Hematopoietic multipotent progenitor cell treated with erythropoietin and hydrocortisone succinate and interleukin-3 and kit ligand, for 17 days (in vitro differentiated cells): ENCODE measurements at regions not wholly inside any gene's neighbourhood (a gene's known extent, or its start where the extent isn't known, plus 50 kb on each side); places are given as distances from the start of the nearest gene placed in this dataset.

Experiments used
- DNase-seq: peaks from one replicate; pipeline ENCODE4 v3.0.0-alpha.2; 2015; ENCODE audit warnings: low spot score

GRCh38 chr5:110032376-110032775, 342.6 kb downstream of the MAN2A1 start:
- DNase-seq = no peak

DNA sequence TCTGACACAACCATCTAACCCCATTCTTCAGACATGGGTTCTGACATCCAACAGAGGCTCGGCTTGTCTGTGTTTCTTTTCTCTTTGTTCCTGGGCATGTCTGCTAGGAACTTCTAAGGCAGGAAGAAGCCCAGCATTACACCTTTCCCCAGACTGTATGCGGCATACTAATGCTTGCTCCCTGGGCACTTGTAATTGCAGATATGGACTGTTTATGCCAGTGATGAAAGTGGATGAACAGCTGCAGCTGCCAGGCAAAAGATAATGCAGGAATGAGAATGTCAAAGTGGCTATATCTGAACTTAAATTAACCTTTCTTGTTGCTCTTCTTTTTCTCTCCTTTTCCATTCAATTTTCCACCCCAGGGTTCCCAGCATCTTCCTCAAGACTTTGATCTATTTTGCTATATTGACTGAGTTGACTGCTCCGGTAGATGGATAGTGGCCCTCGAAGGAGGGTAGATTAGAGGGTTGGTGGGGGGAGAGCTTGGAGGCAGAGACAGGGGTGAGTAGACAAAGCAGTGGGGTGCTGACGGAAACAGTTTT, 344.4 kb downstream of the MAN2A1 start:
- DNase-seq = no peak

DNA sequence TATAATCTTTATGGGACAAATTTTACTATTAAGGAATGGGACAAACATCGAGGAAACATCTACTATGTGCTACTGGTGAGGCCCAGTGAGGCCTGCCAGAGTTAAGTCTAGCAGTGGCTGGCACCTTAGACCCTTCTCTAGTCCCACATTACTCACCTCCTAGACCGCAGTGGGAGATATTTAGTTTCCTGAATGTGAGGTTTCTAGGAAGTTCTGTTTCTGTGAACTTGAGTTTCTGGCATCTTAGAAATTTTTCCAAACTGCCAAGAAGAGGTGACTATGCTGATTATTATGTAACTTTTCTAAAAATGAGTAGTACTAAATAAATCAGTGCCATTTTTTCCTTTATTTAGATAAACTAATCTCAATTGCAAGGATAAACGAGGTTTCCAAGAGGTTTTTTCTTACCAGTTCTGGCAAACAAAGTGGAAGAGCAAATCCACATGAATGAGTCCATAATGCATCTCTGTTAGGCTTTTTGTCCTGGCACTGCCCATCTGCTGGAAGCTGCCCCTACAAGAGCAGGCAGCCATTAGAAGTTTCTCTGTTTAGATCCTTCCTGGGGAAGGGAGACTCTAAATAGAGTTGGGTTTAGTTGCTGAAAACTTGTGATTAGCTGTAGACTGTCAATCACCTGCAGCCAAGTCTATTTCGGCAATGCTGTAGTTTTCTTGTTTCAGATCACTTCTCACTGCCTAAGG, 348.7 kb downstream of the MAN2A1 start:
- DNase-seq = no peak

GRCh38 chr5:110040178-110040577, 350.5 kb downstream of the MAN2A1 start:
- DNase-seq = no peak

DNA sequence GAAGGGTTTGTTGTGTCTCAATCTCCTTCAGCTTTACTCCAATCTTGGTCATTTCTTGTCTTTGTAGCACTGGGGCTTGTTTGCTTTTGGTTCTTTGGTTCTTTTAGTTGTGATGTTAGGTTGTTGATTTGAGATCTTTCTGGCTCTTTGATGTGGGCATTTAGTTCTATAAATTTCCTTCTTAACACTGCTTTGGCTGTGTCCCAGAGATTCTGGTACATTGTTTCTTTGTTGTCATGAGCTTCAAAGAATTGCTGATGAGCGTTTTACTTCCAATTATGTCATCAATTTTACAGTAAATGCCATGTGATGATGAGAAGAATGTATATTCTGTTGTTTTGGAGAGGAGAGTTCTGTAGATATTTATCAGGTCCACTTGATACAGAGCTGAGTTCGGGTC, 353.3 kb downstream of the MAN2A1 start:
- DNase-seq = no peak

- DNase-seq = no peak
Measured at GRCh38 chr5:110045158-110045557, 355.4 kb downstream of the MAN2A1 start.

GRCh38 chr5:110048491-110048890, 358.8 kb downstream of the MAN2A1 start:
- no peak for DNase-seq

DNA sequence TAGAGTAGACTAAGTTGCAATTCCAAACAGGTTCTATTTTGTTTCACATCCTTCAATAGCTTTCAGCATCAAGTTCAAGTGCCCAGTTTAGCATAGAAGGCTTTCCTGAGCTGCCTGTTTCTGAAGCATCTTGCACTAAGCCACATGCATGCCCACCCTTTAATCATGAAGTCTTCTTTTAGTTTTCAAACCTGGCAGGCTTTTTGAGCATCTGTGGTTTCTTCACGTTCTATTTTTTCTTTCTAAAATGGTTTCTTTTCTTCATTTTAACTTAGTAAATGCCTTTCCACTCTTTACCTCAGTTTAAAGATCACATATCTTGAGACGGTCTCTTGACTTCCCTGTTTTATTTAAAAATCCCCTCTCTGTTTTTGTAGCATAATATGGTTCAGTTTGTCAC, 360.1 kb downstream of the MAN2A1 start:
- DNase-seq = no peak

- DNase-seq = no peak
Measured at GRCh38 chr5:110050640-110051345, 361.1 kb downstream of the MAN2A1 start.

DNA sequence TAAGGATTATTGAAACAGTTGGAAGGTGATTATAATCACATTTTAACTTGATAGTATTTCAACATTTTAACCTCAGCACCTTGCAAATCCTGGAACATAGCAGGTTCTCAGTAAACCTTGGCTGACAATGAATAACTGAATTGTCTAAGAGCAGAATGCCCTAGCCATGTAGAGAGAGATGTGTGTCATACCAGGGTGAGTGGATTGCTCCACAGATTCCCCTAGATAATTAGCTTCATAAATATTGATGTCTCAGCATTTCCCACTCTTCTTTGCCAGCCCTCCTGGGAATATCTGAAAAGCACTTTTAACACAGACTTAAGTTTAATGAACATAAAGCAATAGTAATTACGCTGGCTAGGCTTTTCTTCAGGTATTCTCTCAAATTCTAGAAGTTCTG, 363.5 kb downstream of the MAN2A1 start:
- no peak for DNase-seq

GRCh38 chr5:110053824-110054223, 364.1 kb downstream of the MAN2A1 start:
- no peak for DNase-seq

DNA sequence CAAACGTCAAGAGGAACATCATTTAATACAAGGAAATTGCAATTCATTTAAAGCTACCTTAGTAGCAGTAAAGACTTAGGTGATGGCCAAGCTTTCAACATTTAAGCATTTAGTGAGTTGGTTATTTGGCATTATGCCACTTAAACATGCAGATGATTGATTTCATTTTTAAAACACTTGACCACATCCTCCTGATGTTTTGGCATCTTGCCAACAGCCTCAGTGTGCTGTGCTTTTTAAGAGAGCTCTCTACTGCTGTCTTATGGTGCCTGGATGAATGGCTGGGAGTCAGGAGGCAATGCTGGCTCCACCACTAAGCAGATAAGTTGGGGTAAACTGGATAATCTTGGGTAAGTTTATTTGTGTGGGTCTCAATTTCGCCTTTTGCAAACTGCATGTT, 364.5 kb downstream of the MAN2A1 start:
- DNase-seq = peak; percentile 17

- no peak for DNase-seq
Measured at GRCh38 chr5:110055302-110055701, 365.6 kb downstream of the MAN2A1 start.

- no peak for DNase-seq
Measured at GRCh38 chr5:110056580-110057114, 366.9 kb downstream of the MAN2A1 start.

- no peak for DNase-seq
Measured at GRCh38 chr5:110058175-110058574, 368.4 kb downstream of the MAN2A1 start.

DNA sequence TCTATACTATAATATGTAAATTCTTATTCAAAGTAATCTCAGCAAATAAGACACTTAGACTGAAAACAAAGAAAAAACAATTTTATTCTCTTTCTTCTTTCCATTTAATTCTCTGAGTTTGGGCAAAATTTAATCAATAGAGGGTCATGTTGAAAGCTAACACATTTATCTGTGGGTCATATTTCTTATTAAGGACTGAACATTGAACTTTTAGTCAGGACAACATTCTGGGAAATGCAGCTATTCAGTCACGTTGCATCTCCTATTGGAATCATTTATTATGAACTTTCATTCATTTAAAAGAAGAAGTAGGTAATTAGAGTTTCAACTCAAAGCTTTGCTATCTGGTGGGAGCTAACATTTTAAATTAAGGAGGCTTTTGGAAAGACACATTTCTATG, 372.5 kb downstream of the MAN2A1 start:
- DNase-seq = no peak

DNA sequence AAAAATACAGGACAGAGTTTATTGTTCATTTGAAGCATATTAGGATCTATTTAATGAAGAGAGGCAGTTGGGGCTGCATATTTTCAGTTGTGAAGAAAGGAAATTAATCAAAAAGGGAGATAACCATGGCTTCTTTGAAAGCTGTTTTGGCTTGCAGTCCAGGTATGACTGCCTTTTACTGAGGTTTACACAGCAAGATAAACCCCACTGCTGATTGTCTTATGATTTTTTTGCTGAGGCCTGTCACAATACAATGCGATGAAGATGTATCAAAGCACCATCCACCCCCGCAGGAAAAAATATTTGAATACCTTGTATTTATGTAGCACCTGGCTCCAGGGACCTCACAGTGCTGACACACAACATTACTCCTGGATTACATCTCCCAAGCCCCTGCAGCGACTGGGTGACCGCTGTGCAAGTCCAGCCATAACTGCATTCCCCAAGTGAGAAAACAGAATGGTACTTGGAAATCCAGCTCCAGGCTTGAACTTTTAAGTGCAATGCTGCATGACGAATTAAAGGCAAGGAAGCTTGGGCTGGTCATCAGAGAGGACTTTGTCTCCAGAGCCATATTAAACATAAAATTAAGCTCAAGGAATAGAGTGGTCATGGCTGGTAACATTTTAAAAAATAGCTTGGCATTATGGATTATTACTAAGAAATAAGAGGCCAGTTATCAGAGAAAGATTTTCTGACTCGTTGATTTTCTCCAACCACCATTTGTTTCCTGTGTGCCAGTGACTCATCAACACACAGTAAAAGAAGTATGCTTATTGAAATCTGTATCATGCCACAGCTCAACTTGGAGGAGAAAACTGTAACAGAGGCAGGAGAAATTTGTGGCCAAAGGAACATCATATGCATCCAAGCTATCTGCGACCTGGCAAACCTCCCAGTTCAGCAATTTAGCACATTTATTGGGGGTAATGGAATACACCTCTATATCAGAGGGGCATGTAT, 374.2 kb downstream of the MAN2A1 start:
- no peak for DNase-seq

GRCh38 chr5:110064603-110065268, 375.0 kb downstream of the MAN2A1 start:
- DNase-seq = no peak

- no peak for DNase-seq
Measured at GRCh38 chr5:110070836-110071235, 381.1 kb downstream of the MAN2A1 start.

GRCh38 chr5:110072651-110073050, 382.9 kb downstream of the MAN2A1 start:
- DNase-seq = no peak

DNA sequence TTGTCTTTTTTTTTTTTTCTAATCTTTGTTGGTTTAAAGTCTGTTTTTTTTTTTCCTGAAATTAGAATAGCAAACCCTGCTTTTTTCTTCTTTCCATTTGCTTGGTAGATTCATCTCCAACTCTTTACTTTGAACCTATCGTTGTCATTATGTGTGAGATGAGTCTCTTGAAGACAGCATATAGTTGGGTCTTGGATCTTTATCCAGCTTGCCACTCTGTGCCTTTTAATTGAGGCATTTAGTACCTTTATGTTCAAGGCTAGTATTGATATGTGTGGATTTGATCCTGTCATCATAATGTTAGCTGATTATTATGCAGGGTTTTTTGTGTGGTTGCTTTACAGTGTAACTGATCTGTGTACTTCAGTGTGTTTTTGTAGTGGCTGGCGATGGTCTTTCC, 383.8 kb downstream of the MAN2A1 start:
- DNase-seq = no peak

GRCh38 chr5:110075656-110076055, 385.9 kb downstream of the MAN2A1 start:
- DNase-seq = no peak
